ENCODE measurements at regions not wholly inside any gene's neighbourhood (a gene's known extent, or its start where the extent isn't known, plus 50 kb on each side); places are given as distances from the start of the nearest gene placed in this dataset.

GRCh38 chr10:10047426-10047825 is 970.2 kb upstream of the CELF2 start:
- Histone ChIP-seq H3K4me1 (no peaks in the 10 kb centered on the region), H3K36me3 (no peaks in the 10 kb centered on the region), H3K27ac (no peak overlapping the region), H3K4me3 (no peak overlapping the region), H3K27me3 (no peaks in the 10 kb centered on the region), H3K9me3 (no peaks in the 10 kb centered on the region)
- WGBS, 2 donors: 58 to 66% methylated on average over 7 of the region's 7 CpGs
- intact Hi-C loops (cut with DNase I): no loop called here
- TF ChIP-seq, protein P1, sequence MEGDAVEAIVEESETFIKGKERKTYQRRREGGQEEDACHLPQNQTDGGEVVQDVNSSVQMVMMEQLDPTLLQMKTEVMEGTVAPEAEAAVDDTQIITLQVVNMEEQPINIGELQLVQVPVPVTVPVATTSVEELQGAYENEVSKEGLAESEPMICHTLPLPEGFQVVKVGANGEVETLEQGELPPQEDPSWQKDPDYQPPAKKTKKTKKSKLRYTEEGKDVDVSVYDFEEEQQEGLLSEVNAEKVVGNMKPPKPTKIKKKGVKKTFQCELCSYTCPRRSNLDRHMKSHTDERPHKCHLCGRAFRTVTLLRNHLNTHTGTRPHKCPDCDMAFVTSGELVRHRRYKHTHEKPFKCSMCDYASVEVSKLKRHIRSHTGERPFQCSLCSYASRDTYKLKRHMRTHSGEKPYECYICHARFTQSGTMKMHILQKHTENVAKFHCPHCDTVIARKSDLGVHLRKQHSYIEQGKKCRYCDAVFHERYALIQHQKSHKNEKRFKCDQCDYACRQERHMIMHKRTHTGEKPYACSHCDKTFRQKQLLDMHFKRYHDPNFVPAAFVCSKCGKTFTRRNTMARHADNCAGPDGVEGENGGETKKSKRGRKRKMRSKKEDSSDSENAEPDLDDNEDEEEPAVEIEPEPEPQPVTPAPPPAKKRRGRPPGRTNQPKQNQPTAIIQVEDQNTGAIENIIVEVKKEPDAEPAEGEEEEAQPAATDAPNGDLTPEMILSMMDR (IDR thresholded peaks at IDR 0.05): no peak
- no peak for TF ChIP-seq POLR2A (IDR thresholded peaks at IDR 0.05)
- DNase-seq: no peak

DNA sequence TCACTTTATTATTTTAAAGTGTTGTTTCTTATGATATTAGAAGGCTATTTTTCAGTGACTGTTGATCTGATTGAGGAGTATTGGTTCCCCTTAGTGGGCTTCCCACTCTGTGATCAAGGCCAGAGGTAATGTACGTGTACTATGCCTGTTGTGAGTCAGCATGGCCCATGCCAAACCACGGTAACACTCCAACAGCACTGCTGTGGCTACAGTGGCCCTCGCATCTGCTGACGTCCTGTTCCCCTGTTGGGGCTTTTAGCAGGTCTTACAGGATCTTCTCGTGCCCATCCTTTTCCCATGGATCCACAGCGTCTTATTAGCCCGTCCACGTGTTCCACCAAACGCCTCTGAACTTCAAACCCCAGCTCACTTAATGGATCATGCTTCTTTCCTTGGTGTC is 964.6 kb upstream of the CELF2 start:
- H3K9me3 ChIP-seq: no peaks in the 10 kb centered on the region
- H3K4me3 ChIP-seq: no peak overlapping the region
- H3K27ac ChIP-seq: no peak overlapping the region
- H3K36me3 ChIP-seq: no peaks in the 10 kb centered on the region
- WGBS, 2 donors: 72 to 92% methylated on average over 7 to 9 of the region's 9 CpGs
- H3K27me3 ChIP-seq: no peaks in the 10 kb centered on the region
- TF ChIP-seq POLR2A (IDR thresholded peaks at IDR 0.05): no peak
- TF ChIP-seq, protein P1 (IDR thresholded peaks at IDR 0.05): no peak
- no peaks in the 10 kb centered on the region for H3K4me1 ChIP-seq
- DNase-seq: no peak
- intact Hi-C loops (cut with DNase I): no loop called here

DNA sequence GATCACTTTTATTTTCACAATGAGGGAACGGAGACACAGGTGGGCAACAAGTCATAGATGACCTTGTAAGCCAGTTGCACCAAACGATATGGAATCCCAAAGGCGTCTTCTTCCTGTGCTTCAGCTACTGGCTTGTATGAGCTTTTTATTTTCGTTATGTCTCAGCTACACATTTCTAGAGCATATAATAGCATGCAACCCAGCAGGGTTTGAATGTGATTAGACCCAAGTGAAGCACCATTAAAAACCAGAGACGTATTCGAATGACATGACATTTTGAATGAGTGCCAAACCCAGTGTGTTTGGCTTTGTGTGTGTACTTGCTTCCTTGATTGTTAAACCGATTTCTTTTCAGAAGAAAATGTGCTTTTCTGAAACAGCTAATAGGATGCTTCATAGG is 963.2 kb upstream of the CELF2 start:
- no peak overlapping the region for H3K27ac ChIP-seq
- no peaks in the 10 kb centered on the region for H3K9me3 ChIP-seq
- H3K27me3 ChIP-seq: no peaks in the 10 kb centered on the region
- H3K4me1 ChIP-seq: no peaks in the 10 kb centered on the region
- no peak for DNase-seq
- WGBS, 2 donors: 75 to 76% methylated on average over 7 of the region's 7 CpGs
- TF ChIP-seq, protein P1 (IDR thresholded peaks at IDR 0.05): no peak
- TF ChIP-seq POLR2A (IDR thresholded peaks at IDR 0.05): no peak
- no peak overlapping the region for H3K4me3 ChIP-seq
- intact Hi-C loops (cut with DNase I): no loop called here
- no peaks in the 10 kb centered on the region for H3K36me3 ChIP-seq

- Histone ChIP-seq H3K27ac (no peak overlapping the region), H3K4me1 (no peaks in the 10 kb centered on the region), H3K36me3 (no peaks in the 10 kb centered on the region), H3K27me3 (no peaks in the 10 kb centered on the region), H3K4me3 (no peak overlapping the region), H3K9me3 (no peaks in the 10 kb centered on the region)
- intact Hi-C loops (cut with DNase I): no loop called here
- 50 to 51% methylated on average over 4 of the region's 4 CpGs for WGBS, 2 donors
- TF ChIP-seq, protein P1 (IDR thresholded peaks at IDR 0.05): no peak
- no peak for TF ChIP-seq POLR2A (IDR thresholded peaks at IDR 0.05)
- DNase-seq: no peak
These were observed 961.8 kb upstream of the CELF2 start for GRCh38 chr10:10055656-10056442.

GRCh38 chr10:10056961-10057360 is 960.7 kb upstream of the CELF2 start:
- intact Hi-C loops (cut with DNase I): no loop called here
- DNase-seq: no peak
- no peaks in the 10 kb centered on the region for H3K4me1 ChIP-seq
- H3K27me3 ChIP-seq: no peaks in the 10 kb centered on the region
- H3K27ac ChIP-seq: no peak overlapping the region
- no peak for TF ChIP-seq POLR2A (IDR thresholded peaks at IDR 0.05)
- TF ChIP-seq, protein P1 (IDR thresholded peaks at IDR 0.05): no peak
- no peaks in the 10 kb centered on the region for H3K36me3 ChIP-seq
- H3K4me3 ChIP-seq: no peak overlapping the region
- 69 to 72% methylated on average over 5 of the region's 5 CpGs for WGBS, 2 donors
- H3K9me3 ChIP-seq: no peaks in the 10 kb centered on the region

Data from esophagus squamous epithelium (tissue), 5 donors.